GM13976 (cell line): ENCODE measurements at regions not wholly inside any gene's neighbourhood (a gene's known extent, or its start where the extent isn't known, plus 50 kb on each side); places are given as distances from the start of the nearest gene placed in this dataset.

Source experiments
- DNase-seq: peaks from one replicate; pipeline ENCODE4 v3.0.0; 2012; ENCODE audit warnings: low spot score
- in situ Hi-C: fragments of 300-500 bp; cut with MboI; formaldehyde crosslinking; loops from one replicate; pipeline ENCODE4 v1.12.0; 2022; ENCODE audit warnings: low sequenced_read_pairs, mixed read lengths, inconsistent platforms; ENCODE audit not compliant: unreplicated experiment
- TF ChIP-seq, protein P1 (sequence below): IDR thresholded peaks from 2 replicates; pipeline ENCODE4 v1.5.1; 2012; ENCODE audit warnings: borderline replicate concordance, mild to moderate bottlenecking; ENCODE audit not compliant: insufficient read depth; ENCODE audit errors: extremely low read depth, missing control alignments, control extremely low read depth

GRCh38 chr12:65517656-65518210 lies 239.2 kb downstream of the MSRB3 start:
- DNase-seq, result no peak
- in situ Hi-C loops, result no loop called here
- TF ChIP-seq, protein P1, sequence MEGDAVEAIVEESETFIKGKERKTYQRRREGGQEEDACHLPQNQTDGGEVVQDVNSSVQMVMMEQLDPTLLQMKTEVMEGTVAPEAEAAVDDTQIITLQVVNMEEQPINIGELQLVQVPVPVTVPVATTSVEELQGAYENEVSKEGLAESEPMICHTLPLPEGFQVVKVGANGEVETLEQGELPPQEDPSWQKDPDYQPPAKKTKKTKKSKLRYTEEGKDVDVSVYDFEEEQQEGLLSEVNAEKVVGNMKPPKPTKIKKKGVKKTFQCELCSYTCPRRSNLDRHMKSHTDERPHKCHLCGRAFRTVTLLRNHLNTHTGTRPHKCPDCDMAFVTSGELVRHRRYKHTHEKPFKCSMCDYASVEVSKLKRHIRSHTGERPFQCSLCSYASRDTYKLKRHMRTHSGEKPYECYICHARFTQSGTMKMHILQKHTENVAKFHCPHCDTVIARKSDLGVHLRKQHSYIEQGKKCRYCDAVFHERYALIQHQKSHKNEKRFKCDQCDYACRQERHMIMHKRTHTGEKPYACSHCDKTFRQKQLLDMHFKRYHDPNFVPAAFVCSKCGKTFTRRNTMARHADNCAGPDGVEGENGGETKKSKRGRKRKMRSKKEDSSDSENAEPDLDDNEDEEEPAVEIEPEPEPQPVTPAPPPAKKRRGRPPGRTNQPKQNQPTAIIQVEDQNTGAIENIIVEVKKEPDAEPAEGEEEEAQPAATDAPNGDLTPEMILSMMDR, result no peak

GRCh38 chr12:65518771-65519170 lies 240.3 kb downstream of the MSRB3 start:
- TF ChIP-seq, protein P1, result no peak
- in situ Hi-C loops, result no loop called here
- DNase-seq, result no peak

DNA sequence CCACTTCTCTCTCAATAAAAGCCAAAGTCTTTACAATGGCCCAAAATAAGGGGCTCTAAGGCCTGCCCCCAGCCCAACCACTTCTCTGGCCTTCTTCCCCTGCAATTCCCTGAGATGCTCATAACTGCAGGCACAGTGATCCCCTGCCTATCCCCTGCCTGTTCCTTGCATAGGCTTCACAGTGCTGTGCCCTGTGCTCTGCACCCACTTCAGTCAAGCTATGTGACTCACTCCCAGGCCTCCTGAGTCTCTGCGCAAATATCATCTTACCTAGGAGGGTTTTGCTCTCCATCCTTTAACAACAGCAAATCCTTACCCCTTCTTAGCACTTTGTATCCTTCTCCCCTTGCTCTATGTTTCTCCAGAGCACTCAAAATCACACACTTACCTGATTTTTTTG lies 242.2 kb downstream of the MSRB3 start:
- DNase-seq, result no peak
- in situ Hi-C loops, result no loop called here
- TF ChIP-seq, protein P1, result no peak

- DNase-seq, result no peak
- in situ Hi-C loops, result no loop called here
- TF ChIP-seq, protein P1, result no peak
Measured at GRCh38 chr12:65522956-65523860, 244.7 kb downstream of the MSRB3 start.

DNA sequence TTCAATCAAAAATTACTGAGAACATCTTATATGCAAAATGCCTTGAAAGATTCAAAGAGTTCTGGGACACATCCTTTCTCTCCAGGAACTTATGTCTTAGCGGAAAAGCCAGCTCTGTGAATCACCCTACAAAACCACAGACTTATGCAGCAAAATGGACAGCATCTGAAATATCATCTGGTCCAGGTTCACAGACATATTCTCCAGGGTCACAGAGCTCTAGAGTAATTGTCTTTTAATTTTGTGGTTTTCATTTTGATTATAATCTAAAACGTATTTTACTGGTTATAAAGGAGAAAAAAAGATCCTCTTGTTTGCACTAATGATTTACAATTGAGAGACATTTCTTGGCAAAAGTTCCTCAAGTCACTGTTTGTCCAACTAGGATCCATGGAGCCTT lies 246.2 kb downstream of the MSRB3 start:
- no peak for DNase-seq
- in situ Hi-C loops, result no loop called here
- TF ChIP-seq, protein P1, result no peak

- in situ Hi-C loops, result no loop called here
- no peak for DNase-seq
- TF ChIP-seq, protein P1, result no peak
Measured at GRCh38 chr12:65525491-65526141, 247.1 kb downstream of the MSRB3 start.
